ENCODE measurements at regions not wholly inside any gene's neighbourhood (a gene's known extent, or its start where the extent isn't known, plus 50 kb on each side); places are given as distances from the start of the nearest gene placed in this dataset.

DNA sequence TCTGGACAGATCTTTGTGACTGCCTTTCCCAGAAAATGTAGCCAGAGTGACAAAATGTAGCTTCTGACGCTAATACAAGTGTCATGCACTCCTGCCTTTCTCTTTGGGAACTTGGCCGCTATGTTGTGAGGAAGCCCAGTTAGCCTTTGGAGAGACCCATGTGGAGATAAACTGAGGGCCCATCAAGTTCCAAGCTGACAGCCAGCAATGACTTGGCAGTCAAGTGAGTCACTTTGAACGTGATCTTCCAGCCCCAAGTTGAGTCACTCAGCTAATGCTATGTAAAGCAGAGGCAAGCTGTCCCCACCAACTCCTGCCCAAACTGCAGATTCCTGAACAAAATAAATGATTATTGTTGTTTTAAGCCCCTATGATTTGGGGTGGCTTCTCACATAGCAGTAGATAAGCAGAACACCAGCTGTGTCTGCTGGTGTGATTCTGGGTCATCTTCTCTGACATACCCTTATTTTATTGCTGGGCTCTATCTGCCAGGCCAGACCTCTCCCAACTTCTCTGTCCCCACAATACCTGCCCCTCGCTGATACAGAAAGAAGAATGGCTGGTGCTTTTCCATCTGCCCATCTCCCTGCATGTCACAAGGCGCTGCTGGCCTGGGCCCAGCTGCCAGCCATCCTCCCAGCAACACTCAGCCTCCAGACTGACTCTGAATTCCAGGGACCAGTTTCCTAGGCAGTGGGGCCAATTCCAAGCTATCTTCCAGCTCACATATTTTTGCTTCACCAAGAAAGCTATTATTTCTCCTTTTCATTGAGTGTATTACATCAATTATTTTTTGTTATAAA is 274.8 kb downstream of the LRFN2 start:
- TF ChIP-seq, protein P1, sequence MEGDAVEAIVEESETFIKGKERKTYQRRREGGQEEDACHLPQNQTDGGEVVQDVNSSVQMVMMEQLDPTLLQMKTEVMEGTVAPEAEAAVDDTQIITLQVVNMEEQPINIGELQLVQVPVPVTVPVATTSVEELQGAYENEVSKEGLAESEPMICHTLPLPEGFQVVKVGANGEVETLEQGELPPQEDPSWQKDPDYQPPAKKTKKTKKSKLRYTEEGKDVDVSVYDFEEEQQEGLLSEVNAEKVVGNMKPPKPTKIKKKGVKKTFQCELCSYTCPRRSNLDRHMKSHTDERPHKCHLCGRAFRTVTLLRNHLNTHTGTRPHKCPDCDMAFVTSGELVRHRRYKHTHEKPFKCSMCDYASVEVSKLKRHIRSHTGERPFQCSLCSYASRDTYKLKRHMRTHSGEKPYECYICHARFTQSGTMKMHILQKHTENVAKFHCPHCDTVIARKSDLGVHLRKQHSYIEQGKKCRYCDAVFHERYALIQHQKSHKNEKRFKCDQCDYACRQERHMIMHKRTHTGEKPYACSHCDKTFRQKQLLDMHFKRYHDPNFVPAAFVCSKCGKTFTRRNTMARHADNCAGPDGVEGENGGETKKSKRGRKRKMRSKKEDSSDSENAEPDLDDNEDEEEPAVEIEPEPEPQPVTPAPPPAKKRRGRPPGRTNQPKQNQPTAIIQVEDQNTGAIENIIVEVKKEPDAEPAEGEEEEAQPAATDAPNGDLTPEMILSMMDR (IDR thresholded peaks at IDR 0.05) = no peak
- TF ChIP-seq POLR2A (IDR thresholded peaks at IDR 0.05) = no peak
- no peak for TF ChIP-seq POLR2AphosphoS5 (IDR thresholded peaks at IDR 0.05; ENCODE audit: insufficient read depth in 1 of 2, low read depth in 1 of 2)
